HG03108 (cell line): ENCODE measurements at regions not wholly inside any gene's neighbourhood (a gene's known extent, or its start where the extent isn't known, plus 50 kb on each side); places are given as distances from the start of the nearest gene placed in this dataset.
"Not testable (repeated sequence)": the region's sequence is repeated elsewhere in the genome, so short reads cannot be mapped to it uniquely, and the experiment has no call there.

Source experiments
- ATAC-seq: cut with Tn5 transposase; IDR thresholded peaks from one replicate; pipeline ENCODE4 v1.9.1; 2021; ENCODE audit warnings: moderate library complexity; ENCODE audit not compliant: unreplicated experiment

DNA sequence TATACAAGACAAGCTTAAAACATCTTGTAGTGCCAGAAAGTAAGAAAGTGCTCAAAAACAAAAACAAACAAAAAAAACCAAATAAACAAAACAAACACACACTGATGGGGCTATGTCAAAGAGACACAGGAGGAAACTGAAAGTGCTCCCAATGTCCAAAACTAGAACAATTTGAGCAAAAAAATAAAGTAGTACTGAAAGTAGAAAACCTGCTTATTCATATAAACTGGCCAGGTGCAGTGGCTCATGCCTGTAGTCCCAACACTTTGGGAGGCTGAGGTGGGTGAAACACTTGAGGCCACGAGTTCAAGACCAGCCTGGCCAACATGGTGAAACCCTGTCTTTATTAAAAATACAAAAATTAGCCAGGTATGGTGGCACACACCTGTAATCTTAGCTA is 129.9 kb downstream of the GLUL start:
- no peak for ATAC-seq

DNA sequence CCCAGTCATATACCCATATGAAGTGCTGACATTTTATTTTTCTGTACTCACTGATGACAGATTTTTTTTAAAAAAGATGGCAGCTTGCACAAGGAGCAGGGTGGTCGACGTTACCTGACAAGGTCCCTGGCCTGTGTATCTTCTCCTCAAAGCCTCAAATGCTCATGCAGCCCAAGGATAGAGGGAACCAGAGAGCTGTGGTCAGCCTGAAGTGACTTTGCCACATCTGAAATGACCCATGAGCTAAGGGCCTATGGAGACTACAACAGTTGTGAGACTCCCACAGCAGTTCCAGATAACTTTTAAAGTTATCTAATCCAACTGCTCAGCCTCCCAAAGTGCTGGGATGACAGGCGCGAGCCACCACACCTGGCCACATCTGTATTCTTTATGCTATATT is 131.1 kb downstream of the GLUL start:
- no peak for ATAC-seq

DNA sequence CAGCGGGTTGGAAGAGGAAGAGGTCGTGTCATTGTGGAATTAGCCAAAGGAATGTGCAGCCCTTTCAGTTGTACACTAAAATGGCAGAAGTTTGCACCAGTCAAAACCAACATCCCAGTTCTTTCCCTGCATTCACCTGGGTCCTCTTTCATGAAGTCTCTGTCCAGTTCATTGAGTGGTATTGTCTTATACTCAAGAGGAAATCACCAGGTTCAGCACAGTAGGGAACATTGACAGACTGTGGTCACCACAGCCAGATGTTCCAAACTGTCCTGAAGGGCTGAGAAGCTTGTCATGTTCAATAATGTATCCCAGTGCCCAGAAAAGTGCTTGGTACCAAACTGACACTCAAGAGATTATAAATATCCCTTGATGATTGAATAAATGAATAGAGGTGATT is 131.6 kb downstream of the GLUL start:
- no peak for ATAC-seq

DNA sequence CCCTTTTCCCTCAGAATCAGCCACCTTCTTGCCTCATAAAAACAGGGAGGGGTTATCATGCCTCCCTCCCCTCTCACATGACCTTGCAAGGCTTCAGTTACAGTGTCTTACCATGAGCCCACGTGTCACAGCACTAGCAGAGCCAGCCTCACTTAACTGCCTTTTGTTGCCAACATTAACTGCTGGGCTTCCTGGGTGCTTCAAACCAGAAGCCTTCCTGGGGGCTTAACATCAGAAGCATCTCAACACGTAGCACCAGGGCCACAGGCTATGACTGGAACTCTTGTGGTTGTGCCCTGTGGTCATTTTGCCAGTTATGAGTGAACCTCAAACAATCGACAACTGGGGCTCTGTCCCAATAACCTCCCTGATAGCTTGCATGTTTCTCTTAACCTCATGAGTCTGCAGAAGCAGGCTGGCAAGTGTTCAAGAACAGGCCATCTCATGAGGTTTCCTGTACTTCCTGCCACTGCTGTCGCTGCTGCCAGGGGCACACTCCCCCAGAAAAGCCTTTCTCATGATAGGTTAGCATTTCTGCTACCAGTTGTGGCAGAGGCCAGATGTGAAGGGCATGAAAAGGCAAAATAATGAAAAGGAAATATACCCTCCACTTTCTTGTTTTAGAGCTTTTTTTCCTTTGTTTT is 132.2 kb downstream of the GLUL start:
- peak; percentile 79 for ATAC-seq

DNA sequence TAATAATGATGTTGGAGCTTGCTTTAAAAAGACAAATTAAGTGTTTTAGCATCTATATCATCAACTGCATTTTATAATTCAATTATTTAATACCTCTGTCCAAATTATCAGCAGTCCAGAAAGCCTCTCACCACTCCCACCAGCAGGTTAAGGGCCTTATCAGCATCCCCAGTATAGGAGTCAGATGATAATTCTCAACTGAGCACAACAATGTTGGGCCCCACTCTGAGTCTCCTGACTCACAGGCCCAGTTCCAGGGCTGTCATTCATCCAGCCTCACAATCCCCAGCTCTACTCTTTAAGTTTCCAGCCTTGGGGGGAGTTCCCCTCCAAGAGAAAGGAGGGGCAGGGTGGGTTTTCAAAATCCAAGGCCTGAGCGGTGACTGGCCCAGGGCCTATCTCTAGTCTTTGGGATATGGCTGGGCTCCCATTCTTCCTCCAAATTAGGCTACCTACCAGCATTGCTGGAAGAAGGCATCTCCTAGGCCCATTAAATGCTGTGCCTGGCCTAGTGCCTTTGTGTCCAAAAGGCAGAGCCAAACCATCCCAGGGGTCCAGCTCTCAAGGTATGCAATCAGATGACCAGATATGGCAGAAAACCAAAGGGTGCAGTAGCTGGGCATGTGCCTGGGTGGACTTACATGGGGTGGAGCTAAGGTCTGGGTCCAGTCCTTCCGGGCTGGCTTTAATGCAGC is 134.1 kb downstream of the GLUL start:
- no peak for ATAC-seq

DNA sequence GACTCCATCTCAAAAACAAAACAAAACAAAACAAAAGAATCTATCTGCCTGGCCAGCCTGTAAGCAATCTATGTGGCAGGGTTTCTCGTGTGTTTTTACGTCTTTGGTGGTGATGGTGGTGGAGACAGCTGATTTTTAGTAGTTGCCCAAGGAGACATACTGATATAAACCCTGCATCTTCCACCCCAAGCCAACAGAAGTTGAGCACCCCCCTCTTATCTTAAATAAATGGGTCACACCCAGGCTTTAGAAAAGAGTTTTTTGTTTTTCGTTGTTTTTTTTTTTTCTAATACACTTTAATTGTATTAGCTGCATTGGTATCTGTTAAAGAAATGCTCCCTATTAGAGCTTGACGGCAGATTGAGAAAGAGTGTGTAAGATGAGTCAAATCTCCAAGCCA is 134.7 kb downstream of the GLUL start:
- no peak for ATAC-seq

DNA sequence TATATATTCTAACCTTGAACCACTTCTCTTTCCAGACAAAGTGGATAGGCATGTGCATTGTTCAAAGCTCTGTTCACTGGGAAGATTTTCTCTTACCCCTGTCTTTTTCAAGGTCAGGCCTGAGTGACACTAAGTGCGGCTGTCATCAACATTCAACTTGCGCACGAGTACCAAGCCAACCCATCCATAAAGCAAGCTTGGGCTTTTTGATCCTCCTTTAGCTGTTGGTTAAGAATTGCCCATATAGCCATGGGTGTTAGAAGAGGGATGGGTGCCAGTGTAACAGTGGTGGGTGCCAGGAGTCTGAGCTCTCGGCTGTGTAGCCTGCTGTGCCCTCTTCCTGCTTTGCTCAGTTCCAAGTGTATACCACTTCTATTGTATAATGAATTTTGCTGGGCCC is 136.1 kb downstream of the GLUL start:
- ATAC-seq = no peak

DNA sequence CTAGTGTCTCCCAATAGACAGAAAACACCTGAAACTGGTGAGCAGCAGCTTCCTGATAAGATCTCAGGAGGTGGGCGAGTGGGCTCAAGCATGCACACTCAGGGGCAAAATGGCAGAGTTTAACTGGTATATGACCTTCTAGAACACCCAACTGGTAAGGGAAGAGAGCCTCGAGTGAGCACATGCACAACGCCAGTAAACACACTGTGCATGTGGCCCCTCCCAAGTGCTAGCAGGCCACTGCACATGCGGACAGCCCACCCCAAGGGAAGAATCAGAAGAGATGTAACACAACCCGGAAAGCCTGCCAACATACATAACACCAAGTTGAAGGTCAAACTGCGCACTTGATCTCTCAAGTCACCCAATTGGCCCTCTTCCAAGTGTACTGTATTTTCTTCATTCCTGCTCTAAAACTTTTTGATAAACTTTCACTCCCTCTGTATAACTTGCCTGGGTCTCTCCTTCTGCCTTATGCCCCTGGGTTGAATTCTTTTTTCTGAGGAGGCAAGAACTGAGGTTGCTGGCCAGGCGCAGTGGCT is 138.2 kb downstream of the GLUL start:
- no peak for ATAC-seq

DNA sequence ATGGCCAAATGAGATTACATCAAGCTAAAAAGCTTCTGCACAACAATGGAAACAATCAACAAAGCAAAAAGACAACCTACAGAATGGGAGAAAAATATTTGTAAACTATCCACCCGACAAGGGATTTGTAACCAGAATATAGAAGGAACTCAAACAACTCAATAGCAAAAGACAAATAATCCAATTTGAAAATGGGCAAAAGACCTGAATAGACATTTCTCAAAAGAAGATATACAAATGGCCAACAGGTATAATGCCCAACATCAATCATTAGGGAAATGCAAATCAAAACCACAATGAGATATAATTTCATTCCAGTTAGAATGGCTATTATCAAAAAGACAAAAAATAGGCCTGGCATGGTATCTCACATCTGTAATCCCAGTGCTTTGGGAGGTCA is 140.0 kb downstream of the GLUL start:
- no peak for ATAC-seq

DNA sequence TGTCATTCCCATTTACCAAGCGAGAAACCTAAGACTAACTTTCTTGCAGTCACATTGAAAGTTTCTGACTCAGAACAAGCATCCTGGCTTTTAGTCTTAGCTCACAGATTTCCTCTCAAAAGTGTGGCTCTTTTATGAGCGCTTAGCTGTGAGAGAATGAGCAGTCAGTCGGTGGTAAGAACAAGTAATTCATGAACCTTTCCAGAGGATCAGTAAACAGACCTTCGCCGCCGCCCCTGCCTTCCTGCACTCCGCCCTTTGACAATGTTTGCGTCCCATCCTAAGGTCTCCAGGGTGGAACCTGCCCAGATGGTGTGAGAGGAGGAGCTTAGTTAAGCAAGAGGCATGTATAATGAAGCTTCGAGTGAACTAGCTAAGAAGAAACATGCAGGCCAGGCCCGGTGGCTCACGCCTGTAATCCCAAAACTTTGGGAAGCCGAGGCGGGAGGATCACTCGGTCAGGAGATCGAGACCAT is 142.4 kb downstream of the GLUL start:
- peak; percentile 94 for ATAC-seq

DNA sequence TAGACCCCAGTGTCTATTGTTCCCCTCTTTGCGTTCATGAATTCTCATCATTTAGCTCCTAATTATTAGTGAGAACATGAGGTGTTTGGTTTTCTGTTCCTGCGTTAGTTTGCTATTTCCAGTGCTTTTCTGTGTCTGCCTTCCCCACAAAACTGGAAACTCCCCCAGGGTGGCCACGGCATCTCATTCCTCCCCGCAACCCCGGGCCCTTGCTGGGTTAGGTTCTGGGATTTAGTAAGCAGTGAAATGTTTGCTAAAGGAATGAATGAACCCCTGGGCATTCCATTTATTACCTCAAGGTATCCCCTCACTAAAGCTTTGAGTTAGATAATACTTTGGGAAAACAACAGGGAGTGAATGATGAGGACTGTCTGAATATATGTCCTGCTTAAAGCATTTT is 142.9 kb downstream of the GLUL start:
- no peak for ATAC-seq

DNA sequence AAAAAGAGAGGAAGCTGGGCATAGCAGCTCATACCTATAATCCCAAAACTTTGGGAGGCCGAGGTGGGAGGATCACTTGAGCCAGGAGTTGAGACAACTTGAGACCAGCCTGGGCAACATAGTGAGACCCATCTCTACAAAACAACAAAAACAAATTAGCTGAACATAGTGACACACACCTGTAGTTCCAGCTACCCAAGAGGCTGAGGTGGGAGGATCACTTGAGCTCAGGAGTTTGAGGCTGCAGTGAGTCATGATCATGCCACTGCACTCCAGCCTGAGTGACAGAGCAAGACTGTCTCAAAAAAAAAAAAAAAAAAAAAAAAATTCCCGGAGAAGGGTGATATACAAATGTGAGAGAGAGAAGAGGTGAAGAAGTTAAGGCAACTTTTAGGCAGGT is 143.8 kb downstream of the GLUL start:
- ATAC-seq = not testable (repeated sequence)

DNA sequence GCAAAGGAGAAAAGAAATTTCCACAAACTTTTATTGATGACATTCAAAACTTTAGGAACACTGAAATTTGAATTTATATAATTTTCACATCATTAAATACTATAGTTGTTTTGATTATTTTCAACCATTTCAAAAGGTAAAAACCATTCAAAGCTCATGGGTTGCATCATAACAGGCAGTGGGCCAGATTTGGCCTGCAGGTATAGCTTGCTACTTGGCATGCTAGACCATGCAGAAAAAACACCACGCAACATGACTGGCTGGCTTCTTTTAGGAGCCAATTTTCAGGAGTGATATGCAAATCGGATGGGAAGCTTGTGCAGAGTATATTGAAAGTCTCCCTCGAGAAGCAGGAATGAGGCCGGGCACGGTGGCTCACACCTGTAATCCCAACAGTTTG is 144.8 kb downstream of the GLUL start:
- no peak for ATAC-seq

DNA sequence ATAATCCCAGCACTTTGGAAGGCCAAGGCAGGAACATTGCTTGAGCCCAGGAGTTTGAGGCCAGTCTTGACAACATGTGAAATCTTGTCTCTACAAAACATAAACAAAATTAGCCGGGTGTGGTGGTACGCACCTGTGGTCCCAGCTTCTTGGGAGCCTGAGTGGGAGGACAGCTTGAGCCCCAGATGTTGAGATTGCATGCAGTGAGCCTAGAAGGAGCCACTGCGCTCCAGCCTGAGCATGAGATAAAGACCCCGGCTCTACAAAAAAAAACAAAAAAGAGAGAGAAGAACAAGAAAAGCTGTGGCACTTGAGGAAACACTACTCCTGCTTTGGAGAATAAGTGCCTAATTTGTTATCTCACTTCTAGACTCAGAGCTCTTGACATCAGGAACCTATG is 146.6 kb downstream of the GLUL start:
- no peak for ATAC-seq

DNA sequence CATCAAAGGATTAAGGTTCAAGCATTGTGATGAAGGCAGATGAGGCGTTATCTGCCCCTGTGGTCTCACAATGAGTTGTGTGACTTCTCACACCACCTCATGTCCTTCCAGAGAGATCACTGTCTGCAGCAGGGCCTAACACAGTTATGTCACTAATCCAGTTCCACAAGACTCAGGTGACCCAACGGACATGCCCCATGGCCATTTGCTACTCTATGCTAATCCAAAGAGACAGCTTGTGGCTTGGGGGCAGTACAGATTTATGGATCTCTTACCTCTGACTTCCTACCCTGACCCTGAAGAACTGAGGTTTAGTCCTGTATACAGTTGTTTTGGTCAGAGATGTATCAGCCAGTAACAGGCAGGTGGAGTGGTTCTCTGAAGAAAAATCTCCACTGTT is 147.1 kb downstream of the GLUL start:
- ATAC-seq = no peak

DNA sequence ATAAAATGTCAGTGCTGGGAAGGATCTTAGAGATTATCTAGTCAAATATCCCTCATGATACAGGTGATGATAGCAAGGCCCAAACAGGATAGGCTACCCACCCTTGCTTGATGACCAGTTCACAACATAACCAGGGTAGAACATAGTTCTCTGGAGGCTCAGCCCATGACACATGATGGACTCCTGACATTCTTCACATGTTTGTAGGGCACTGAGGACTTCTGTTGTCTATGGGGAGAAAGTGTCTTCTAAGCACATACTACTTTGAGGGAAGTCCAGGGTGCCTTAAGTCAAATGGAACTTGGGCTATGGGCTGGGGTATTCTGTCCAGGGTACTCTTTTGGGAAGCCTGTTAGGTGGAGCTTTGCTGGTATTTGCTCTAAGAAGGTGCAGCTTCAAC is 148.9 kb downstream of the GLUL start:
- no peak for ATAC-seq

DNA sequence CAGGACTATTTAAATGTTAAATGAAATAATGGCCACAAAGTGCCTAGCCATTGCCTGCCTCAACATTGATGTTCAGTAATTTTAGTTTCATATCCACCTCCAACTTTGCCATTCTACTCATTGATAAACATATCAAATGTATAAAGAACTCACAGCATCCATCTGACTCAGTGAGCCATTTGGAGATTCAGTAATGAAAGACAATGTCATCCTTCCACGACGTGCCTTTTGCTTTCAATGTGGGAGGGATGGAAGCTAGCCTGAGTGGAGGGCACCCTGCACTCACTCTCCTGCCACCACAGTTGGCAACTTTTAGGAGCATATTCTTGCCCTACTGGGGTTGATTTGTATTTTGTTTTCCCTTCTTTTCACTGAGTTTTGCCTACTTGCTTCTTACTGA is 151.5 kb downstream of the GLUL start:
- ATAC-seq = no peak

DNA sequence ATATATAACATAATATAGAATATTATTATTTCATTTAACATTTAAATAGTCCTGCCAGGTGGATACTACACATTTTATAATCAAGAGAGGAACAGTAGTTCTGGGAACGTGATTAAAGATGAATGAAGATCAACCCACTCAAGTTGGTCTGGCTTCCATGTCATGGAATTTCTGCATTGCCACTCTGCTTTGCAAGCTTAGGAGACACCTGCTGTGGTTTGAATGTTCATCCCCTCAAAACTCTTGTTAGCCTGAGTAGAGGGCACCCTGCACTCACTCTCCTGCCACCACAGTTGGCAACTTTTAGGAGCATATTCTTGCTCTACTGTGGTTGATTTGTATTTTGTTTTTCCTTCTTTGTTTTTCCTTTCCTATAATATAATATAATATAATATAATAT is 153.2 kb downstream of the GLUL start:
- no peak for ATAC-seq

DNA sequence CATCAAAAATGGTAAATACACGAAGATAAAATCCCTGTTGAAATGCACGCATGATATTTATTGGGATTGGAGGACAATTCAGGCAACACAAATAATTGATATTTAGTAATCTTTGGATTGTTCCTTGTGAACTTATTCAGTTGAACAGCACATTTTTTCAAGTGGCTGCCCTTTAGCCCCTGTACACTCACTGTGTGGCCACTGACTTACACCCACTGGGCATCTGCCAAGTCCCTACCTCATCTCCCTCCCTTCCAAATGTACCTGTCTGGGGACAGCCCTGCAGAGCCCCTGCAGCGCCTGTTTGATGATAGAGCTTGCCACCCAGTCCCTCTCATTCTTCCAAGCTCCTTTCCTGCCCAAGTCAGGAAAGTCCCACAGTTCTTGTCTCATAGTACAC is 154.3 kb downstream of the GLUL start:
- no peak for ATAC-seq

DNA sequence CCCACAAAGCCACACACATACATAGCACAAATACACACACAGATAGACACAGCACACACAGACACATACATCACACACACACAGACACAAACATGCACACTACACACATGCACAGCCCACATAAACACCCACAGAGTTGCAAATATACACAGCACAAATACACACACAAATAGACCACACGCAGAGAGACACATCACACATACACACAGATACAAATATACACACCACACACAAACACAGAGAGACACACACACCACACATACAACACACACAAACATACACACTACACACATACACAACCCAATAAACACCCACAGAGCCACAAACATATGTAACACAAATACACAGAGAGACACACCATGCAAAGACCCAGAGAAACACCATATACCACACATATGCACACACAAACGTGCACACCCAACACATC is 154.9 kb downstream of the GLUL start:
- no peak for ATAC-seq

DNA sequence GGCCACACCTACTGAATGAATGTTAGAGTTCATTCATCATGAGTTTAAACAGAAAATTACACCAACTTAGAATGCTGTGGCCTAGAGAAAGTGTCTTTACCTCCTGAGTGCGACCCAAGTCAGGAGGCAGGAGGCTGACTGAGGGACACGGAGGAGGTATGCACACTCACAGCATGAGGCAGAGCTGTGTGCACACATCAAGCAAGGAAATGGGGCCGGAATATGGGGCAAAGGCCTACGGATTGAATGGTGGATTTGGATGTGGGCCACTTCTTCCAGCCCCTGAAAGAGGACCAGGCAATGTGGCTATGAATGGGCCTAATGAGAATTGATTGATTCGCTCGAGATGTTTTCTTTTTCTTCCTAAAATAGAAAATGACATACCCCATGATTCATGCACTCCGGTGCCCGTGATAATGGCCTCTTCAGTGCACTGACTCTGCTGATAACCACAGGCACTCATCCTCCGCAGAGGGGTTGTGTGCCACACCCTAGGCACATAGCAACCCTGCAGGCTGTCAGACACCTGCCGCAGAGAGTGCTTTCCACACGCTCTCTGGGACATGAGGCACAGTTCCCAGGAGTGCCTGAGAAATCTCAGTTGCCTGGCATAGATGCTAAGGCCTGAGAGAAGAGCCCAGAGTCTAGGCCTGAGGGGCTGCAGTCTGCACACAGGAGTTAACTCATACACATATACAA is 155.5 kb downstream of the GLUL start:
- no peak for ATAC-seq

DNA sequence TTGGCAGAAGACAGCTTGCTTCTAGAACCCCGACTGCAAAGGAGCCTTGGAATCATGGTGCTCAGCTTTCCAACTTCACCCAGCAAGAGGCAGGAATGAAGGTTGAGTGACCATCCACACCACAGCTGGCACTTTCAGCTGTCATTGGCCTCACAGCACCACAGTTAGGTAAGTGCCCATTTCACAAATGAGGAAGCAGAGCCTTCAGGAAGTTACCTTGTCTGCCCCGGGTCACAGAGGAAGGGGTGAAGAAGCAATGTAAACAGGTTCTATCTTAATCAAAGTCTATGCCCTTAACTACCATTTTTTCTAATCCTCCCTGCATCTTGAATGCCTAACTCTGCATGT is 156.0 kb downstream of the GLUL start:
- ATAC-seq = no peak
